GM23248 (cell line): ENCODE measurements at regions not wholly inside any gene's neighbourhood (a gene's known extent, or its start where the extent isn't known, plus 50 kb on each side); places are given as distances from the start of the nearest gene placed in this dataset.
A peak's percentile ranks its signal among the peaks of the same experiment; 100 is the strongest.
"Not testable (repeated sequence)": the region's sequence is repeated elsewhere in the genome, so short reads cannot be mapped to it uniquely, and the experiment has no call there.

Experiments
- DNase-seq: peaks from one replicate; pipeline ENCODE4 v3.0.0-alpha.2; 2015
- H2AFZ ChIP-seq: fragments of 200-600 bp; sonication (generic); 2 replicates; pipeline ENCODE4 v1.6.1; 2016; ENCODE audit warnings: antibody characterized with exemption
- H3F3A ChIP-seq: fragments of 200-600 bp; sonication (generic); 2 replicates; pipeline ENCODE4 v1.6.1; 2016; ENCODE audit warnings: mild to moderate bottlenecking, antibody characterized with exemption, mixed run types; ENCODE audit not compliant: insufficient read depth
- H3K27ac ChIP-seq: fragments of 200-600 bp; sonication (generic); 2 replicates; pipeline ENCODE4 v1.5.1; 2016; ENCODE audit warnings: mild to moderate bottlenecking
- H3K27me3 ChIP-seq: fragments of 200-600 bp; sonication (generic); replicated peaks from 2 replicates; pipeline ENCODE4 v1.6.1; 2016; ENCODE audit warnings: mild to moderate bottlenecking; ENCODE audit not compliant: insufficient read depth
- H3K36me3 ChIP-seq: fragments of 200-600 bp; sonication (generic); 2 replicates; pipeline ENCODE4 v1.6.1; 2016; ENCODE audit warnings: low read depth, mild to moderate bottlenecking
- H3K4me1 ChIP-seq: fragments of 200-600 bp; sonication (generic); 2 replicates; pipeline ENCODE4 v1.6.1; 2016; ENCODE audit warnings: mild to moderate bottlenecking; ENCODE audit not compliant: insufficient read depth
- H3K4me2 ChIP-seq: fragments of 200-600 bp; sonication (generic); one replicate; pipeline ENCODE4 v1.6.1; 2016; ENCODE audit warnings: mild to moderate bottlenecking; ENCODE audit not compliant: unreplicated experiment
- H3K4me3 ChIP-seq: fragments of 200-600 bp; sonication (generic); 2 replicates; pipeline ENCODE4 v1.5.1; 2016; ENCODE audit warnings: mild to moderate bottlenecking
- H3K79me2 ChIP-seq: fragments of 200-600 bp; sonication (generic); 2 replicates; pipeline ENCODE4 v1.6.1; 2016; ENCODE audit warnings: mild to moderate bottlenecking; ENCODE audit not compliant: insufficient read depth
- H3K9ac ChIP-seq: fragments of 200-600 bp; sonication (generic); 2 replicates; pipeline ENCODE4 v1.6.1; 2016; ENCODE audit warnings: mild to moderate bottlenecking
- H3K9me2 ChIP-seq: fragments of 200-600 bp; sonication (generic); 2 replicates; pipeline ENCODE4 v1.6.1; 2016; ENCODE audit warnings: mixed run types, mild to moderate bottlenecking, moderate library complexity; ENCODE audit not compliant: insufficient read depth
- H3K9me3 ChIP-seq: fragments of 200-600 bp; sonication (generic); one replicate; pipeline ENCODE4 v1.6.1; 2017; ENCODE audit warnings: low read depth
- H4K20me1 ChIP-seq: fragments of 200-600 bp; sonication (generic); 2 replicates; pipeline ENCODE4 v1.6.0; 2016; ENCODE audit not compliant: insufficient read depth
- EZH2 ChIP-seq: fragments of 200-600 bp; sonication (generic); IDR thresholded peaks from 2 replicates; pipeline ENCODE4 v1.6.1; 2018; ENCODE audit warnings: antibody characterized with exemption, mild to moderate bottlenecking; ENCODE audit not compliant: insufficient read depth, poor library complexity, severe bottlenecking
- EZH2phosphoT487 ChIP-seq: fragments of 200-600 bp; sonication (generic); IDR thresholded peaks from 2 replicates; pipeline ENCODE4 v1.6.1; 2018; ENCODE audit warnings: antibody characterized with exemption, moderate library complexity, mild to moderate bottlenecking, low read depth; ENCODE audit not compliant: insufficient read depth
- WGBS, 2 experiments: methylation state at CpG; one replicate each; pipeline ENCODE4 v1.1.6; 2015 to 2017; ENCODE audit warnings: low lambda C conversion rate in 2 of 2, low coverage in 1 of 2; ENCODE audit errors: missing lambda C conversion rate in 2 of 2; 5-methylcytosine and 5-hydroxymethylcytosine counted together
- in situ Hi-C: fragments of 300-500 bp; cut with MboI; formaldehyde crosslinking; loops from 2 replicates; pipeline ENCODE4 v1.15.0; 2020

DNA sequence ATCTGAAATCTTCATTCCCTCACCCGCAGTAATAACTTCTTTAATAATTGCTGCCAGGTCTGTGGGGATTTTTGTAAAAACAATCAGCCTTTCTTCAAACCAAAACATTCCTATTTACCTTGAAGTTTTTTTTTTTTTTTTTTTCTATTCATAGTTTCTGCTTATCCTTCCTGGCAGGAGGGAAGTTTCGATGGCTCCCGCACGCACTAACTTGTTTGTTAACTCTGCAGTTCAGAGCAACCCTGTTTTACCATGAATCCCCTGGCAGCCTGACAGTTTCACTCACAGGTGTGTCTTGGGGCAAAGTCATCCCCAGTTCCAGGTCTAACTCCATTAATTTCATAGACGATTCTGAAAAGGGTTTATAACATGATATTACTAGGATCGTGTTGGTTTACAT, 149.3 kb downstream of the KLF6 start:
- H3K27me3 ChIP-seq: no peaks in the 10 kb centered on the region
- 90% methylated on average over 6 of the region's 6 CpGs for WGBS, 2 experiments
- no peak overlapping the region for H3K4me3 ChIP-seq
- no peak overlapping the region for H3K4me2 ChIP-seq
- no peak overlapping the region for H3K27ac ChIP-seq
- H3K9me2 ChIP-seq: no peaks in the 10 kb centered on the region
- no peak overlapping the region for H3K9ac ChIP-seq
- H4K20me1 ChIP-seq: no peaks in the 10 kb centered on the region
- no peaks in the 10 kb centered on the region for H3F3A ChIP-seq
- H3K9me3 ChIP-seq: no peaks in the 10 kb centered on the region
- H2AFZ ChIP-seq: no peak overlapping the region
- in situ Hi-C loops: no loop called here
- no peaks in the 10 kb centered on the region for H3K36me3 ChIP-seq
- no peak for DNase-seq
- no peaks in the 10 kb centered on the region for H3K4me1 ChIP-seq
- no peak for TF ChIP-seq EZH2
- no peak for TF ChIP-seq EZH2phosphoT487
- no peaks in the 10 kb centered on the region for H3K79me2 ChIP-seq

DNA sequence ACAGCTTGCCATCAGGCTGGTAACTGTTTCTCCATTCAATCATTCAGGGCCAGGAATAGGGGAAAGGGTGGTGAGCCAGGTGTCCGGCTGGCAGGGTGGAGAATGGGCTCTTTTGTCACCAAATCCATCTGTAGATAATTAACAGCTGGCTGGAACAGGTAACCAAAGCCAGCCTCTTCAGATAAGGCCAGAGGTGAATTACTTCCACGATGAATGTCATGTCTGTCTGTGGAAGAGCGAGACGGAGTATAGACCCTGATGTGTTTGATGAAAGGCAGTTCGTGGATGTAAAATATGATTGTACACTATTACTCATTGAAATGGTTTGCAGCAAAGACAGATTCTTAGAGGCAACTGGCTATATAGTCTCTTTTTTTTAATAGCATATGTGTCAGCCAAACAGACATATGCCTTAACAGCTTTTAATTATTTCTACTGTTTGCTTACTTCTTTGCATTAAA, 149.8 kb downstream of the KLF6 start:
- no peaks in the 10 kb centered on the region for H3K9me3 ChIP-seq
- in situ Hi-C loops: no loop called here
- no peak overlapping the region for H3K9ac ChIP-seq
- no peaks in the 10 kb centered on the region for H3K4me1 ChIP-seq
- no peak overlapping the region for H3K27ac ChIP-seq
- H3K9me2 ChIP-seq: no peaks in the 10 kb centered on the region
- DNase-seq: no peak
- no peak for TF ChIP-seq EZH2
- no peak for TF ChIP-seq EZH2phosphoT487
- no peaks in the 10 kb centered on the region for H3K79me2 ChIP-seq
- no peak overlapping the region for H2AFZ ChIP-seq
- no peak overlapping the region for H3K4me2 ChIP-seq
- no peaks in the 10 kb centered on the region for H4K20me1 ChIP-seq
- no peaks in the 10 kb centered on the region for H3K36me3 ChIP-seq
- no peaks in the 10 kb centered on the region for H3K27me3 ChIP-seq
- no peaks in the 10 kb centered on the region for H3F3A ChIP-seq
- WGBS, 2 experiments: 87 to 92% methylated on average over 5 of the region's 5 CpGs
- H3K4me3 ChIP-seq: no peak overlapping the region

DNA sequence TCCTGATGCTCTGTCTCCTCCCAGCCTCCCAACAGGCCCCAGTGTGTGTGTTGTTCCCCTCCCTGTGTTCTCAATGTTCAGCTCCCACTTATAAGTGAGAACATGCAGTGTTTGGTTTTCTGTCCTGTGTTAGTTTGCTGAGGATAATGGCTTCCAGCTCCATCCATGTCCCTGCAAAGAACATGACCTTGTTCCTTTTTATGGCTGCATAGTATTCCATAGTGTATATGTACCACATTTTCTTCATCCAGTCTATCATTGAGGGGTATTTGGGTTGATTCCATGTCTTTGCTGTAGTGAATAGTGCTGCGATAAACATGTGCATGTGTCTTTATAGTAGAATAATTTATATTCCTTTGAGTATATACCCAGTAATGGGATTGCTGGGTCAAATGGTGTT, 150.4 kb downstream of the KLF6 start:
- H3F3A ChIP-seq, H3K27me3 ChIP-seq, H3K36me3 ChIP-seq, H3K4me3 ChIP-seq, H2AFZ ChIP-seq, H3K9ac ChIP-seq, H3K4me2 ChIP-seq, H3K27ac ChIP-seq, H3K4me1 ChIP-seq, in situ Hi-C loops, H4K20me1 ChIP-seq, H3K9me2 ChIP-seq, H3K9me3 ChIP-seq, DNase-seq, H3K79me2 ChIP-seq: not testable (repeated sequence)
- WGBS, 2 experiments: 97 to 100% methylated on average over 1 of the region's 1 CpG

DNA sequence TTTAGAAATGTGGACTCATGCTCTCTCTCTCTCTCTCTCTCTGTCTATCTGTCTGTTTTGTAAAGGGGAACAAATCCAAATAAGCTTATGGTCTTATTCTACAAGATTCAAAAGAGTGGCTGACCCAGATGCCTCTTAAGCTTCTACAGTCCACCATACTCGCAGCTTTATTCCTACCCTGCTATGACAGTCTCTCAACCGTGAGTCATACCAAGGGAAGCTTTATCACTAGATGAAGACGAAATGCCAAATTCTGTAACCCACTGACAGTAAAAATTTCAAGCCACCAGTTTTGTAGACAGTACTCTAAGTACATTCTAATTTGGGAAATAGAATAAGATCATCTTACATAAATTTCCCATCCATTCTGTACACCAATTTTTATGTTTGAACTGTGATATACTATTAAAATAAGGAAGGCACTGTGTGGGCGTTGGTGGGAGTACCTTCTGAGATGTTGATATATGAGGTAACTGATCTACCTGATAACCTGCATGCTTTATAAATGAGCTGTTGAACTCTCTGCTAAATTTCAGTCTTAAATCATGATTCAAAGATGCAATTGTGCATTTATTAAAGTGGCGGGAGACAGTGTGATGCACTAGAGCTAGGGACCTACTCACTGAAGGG, 153.2 kb downstream of the KLF6 start:
- in situ Hi-C loops: no loop called here
- TF ChIP-seq EZH2 (no peak), EZH2phosphoT487 (no peak)
- Histone ChIP-seq H3K9ac (no peak overlapping the region), H3K27ac (no peak overlapping the region), H3K27me3 (no peaks in the 10 kb centered on the region), H3K4me3 (no peak overlapping the region), H3K9me2 (no peaks in the 10 kb centered on the region), H3K4me2 (no peak overlapping the region), H4K20me1 (no peaks in the 10 kb centered on the region), H3K9me3 (no peaks in the 10 kb centered on the region), H3F3A (no peaks in the 10 kb centered on the region), H3K79me2 (no peaks in the 10 kb centered on the region), H3K36me3 (no peaks in the 10 kb centered on the region), H2AFZ (no peak overlapping the region), H3K4me1 (no peaks in the 10 kb centered on the region)
- WGBS, 2 experiments: 60 to 67% methylated on average over 5 of the region's 5 CpGs
- DNase-seq: peak; percentile 42

DNA sequence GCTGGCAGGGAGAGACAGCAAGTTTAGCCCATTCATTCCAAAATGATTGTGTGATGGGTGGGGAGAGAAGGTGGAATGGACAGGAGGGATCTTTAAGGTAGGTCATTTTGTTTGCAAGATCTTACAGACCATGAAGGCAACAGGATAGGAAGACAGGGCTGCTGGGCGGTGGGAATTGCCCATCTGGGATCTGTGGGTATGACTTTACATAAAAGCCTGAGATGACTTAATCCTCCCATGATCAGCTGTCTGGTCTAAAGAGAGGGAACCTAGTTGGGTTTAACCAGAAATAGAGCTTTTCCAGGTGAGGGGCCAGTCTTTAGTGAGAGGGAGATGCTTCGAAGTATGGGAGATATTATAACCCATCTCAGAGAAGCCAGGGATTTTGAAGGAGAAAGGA, 153.7 kb downstream of the KLF6 start:
- Histone ChIP-seq H3K9me2 (no peaks in the 10 kb centered on the region), H2AFZ (no peak overlapping the region), H3K27me3 (no peaks in the 10 kb centered on the region), H3K4me1 (peaks cover 1% of the 10 kb centered on the region; the same call in 1 of the 2 replicates), H3K9ac (no peak overlapping the region), H3K4me3 (no peak overlapping the region), H3K9me3 (no peaks in the 10 kb centered on the region), H3K36me3 (no peaks in the 10 kb centered on the region), H4K20me1 (no peaks in the 10 kb centered on the region), H3K79me2 (no peaks in the 10 kb centered on the region), H3F3A (no peaks in the 10 kb centered on the region), H3K4me2 (no peak overlapping the region), H3K27ac (no peak overlapping the region)
- WGBS, 2 experiments: 85 to 94% methylated on average over 2 of the region's 2 CpGs
- TF ChIP-seq EZH2phosphoT487: no peak
- TF ChIP-seq EZH2: no peak
- no peak for DNase-seq
- in situ Hi-C loops: no loop called here
